Stimulated activated CD8-positive, alpha-beta memory T cell treated with anti-CD3 and anti-CD28 coated beads, Interleukin-2, amount 100 ng/mL, for 48 hours (primary cell): ENCODE measurements at regions not wholly inside any gene's neighbourhood (a gene's known extent, or its start where the extent isn't known, plus 50 kb on each side); places are given as distances from the start of the nearest gene placed in this dataset.
"Not testable (repeated sequence)": the region's sequence is repeated elsewhere in the genome, so short reads cannot be mapped to it uniquely, and the experiment has no call there.

ENCODE experiments used
- DNase-seq, 2 donors: peaks; one replicate each; pipeline ENCODE4 v3.0.0-alpha.2; 2020; ENCODE audit warnings: low read depth in 2 of 2

DNA sequence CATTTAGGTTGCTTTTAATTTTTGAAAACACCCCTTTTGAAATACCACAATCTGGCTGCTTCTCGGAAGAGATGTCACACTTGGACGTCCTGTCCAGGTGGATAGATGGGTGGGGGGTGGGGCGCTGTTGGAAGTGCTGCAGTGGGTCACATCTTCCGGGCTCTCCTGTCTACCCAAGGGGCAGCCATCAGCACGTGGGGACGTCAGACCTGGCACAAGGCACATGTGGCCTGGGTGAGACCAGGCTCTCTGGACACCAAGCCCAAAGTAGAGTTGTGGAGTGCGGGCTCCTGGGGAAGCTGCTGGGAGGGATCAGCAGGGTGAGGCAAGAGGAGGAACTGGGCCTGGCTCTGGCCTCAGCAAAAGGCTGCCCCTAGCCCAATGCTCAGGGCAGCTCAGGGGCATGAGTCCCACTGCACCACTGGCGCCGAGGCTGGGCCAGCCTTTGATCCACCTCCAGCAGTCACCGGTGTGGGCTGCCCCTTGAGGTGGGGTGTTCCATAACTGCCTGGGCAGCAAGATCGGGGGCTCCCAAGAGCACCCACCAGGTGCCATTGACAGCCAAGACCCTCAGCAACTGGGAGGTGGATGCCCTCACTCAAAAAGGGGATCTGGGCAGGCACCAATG, 68.6 kb upstream of the CCND1 start:
- no peak for DNase-seq

DNA sequence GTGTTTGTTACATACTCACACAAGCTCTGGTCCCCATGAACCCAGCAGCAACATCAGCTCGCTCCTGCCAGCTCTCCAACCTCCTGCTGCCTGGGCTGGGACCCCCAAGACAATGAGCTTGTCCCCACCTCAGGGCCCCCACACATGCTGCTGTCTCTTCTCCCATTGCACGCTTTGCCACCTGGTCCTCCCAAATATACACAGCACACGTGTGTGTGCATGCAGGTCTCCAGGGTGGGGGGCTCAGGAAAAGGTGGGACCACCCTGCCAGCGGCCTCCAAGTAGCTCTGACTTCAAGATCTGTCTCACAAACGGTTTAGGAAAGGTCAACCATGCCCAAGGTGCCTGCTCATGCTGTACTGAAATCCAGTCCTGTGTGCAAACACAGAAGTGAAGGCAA, 68.1 kb upstream of the CCND1 start:
- DNase-seq = no peak

DNA sequence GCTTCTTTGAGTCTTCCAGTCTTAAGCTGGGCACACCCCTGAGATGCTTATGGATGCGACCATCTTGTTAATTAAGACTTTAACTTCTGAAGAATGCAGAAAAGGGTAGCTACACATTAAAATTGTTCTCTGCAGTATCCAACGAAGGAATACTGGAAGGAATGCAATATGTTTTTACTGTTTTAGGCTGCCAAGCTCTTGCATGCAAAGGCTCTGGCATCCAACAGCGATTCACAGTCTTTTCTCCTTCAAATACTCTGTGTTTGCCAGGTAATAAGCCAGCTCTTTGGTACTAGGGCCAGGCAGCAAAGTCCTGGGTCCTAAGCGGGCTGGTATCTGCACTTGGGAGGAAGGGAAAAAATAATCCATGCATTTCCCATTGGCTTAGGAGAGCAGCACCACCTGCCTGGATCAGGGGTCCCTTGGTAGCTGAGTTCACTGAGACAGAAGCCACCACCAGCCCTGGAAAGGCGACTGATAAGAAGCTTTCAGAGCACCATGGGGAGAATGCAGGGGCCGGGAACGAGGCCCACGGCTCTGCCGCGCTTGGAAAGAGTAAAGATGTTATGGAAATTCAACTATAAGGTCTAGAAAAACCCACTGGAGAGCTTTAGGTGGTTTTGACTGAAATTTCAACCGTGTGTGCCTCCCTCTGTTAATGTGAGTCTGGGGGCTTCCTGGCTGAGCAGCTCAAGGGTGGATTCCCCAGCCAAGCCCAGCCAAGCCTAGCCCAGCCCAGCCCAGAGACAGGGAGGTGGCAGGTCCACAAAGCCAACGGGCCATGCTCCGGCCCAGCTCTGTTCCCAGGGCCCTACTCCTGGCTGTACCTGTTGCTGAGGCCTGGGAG, 67.0 kb upstream of the CCND1 start:
- no peak for DNase-seq

DNA sequence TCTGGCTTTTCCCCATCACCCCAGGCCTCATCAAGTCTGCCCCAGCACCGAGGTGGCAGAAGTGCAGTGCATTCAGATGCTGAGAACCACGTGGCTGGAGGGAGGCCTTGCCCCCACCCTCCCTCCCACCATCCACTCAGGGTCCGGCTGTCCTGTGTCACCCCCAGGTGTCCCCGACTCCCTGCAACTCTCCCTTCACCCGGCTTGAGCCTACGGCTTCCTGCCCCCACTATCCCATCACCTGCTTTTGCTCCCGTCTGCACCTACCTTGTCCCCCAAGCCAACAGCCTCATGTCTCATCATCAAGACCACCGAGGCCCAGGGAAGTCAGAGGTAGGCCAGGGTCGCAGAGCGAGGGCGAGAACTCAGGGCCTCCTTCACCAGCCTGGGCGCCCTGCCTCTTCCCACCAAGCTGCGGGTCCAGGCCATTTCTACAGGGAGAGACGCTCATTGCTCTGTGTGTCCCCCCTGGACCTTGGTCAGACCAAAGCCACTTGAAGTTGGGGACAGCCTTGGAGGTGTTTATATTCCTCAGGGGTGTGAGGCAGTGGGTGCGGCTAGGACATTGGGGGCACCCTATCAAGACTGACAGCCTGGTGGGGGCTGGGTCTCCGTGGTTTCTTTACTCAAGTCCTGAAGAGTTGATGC, 66.2 kb upstream of the CCND1 start:
- no peak for DNase-seq

DNA sequence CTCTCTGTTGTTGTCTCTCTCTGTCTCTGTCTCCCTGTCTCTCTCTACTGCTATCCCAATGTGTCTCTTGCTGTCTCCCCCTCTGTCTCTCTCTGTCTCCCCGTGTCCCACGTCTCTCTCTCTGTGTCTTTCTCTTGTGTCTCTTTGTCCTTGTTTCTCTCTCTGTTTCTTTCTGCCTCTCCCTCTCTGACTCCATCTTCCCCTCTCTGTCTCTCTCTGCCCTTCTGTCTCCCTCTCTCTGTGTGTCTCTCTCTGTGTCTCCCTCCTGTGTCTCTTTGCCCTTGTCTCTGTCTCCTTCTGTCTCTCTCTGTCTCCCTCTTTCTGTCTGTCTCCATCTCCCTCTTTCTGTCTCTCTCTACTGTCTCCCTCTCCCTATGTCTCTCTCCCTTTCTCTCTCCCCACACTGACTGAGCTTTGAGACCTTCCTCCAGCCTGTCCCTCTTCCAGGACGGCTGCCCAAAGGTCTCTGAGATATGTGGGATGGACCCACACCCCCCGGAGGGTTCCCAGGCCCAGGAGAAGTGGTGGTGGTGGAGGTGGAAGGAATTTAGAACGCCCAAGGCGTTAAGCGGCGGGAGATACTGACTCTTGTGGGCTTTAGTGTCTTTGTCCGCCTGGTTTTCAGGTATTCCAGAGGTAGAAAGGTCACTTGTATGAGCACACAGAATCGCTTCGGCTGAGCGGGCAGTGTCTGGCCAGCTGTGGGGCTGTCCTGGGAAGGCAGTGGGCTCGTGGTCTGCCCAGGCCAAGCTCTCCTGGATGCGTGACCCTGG, 65.5 kb upstream of the CCND1 start:
- DNase-seq = no peak

DNA sequence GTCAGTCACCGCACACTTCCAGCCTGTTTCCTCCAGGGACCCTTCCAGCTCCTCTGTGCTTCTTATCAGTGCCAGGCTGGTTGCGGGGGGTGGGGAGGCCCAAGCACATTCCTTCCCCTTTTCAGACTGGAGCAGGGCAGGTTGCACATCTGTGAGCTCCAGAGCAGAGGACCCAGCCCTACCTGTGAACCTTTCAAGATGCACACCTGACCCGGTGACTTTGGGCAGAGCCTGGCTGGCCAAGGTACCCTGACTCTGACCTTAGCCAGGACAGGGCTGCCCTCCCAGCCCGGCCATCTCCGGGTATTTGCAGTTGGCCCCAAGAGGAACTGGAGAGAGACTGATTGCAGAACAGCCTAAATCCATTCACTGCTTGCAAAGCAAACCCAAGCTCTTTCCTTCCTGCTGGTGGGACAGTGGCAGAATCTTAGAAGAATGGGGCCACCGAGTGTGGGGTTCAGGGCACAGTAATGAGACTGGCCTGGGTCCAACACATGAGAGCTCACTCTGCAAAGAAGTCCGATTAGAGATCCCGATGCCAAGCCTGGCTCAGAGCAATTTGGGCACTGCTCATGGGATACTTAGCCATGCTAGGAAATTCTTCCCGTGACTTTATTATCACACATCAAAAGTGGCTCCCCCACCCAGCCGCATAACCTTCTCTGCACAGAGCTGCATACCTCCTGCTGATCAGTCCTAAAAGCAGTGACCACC, 64.7 kb upstream of the CCND1 start:
- no peak for DNase-seq

DNA sequence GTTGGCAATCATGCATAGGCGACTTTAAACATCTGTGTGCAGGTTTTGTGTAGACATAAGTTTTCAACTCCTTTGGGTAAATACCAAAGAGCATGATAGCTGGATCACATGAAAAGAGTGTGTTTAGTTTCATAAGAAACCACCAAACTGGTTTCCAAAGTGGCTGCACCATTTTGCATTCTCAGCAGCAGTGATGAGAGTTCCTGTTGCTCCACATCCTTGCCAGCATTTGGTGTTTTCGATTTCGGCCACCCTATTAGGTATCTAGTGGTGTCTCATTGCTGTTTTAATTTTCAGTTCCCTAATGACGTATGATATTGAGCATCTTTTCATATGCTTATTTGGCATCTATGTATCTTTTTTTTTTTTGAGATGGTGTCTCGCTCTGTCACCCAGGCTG, 62.8 kb upstream of the CCND1 start:
- DNase-seq = no peak

DNA sequence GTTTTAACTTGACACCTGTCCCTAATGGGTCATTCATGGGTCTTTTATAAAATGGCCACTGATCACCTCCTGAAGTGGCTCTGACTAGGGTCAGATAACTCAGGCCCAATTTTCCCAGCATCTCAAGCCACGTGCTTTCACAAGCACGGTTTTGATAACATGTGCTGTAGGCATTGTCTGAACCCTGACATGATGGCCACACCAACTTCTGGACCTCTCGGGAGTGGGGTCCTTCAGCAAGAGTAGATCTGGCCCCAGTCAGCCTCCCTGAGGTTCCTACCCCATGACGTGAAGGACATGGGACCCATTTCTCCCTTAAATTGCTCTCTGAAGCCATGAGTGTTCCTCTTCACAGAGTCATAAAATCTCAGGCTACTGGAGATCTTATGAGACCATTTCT, 60.4 kb upstream of the CCND1 start:
- no peak for DNase-seq

DNA sequence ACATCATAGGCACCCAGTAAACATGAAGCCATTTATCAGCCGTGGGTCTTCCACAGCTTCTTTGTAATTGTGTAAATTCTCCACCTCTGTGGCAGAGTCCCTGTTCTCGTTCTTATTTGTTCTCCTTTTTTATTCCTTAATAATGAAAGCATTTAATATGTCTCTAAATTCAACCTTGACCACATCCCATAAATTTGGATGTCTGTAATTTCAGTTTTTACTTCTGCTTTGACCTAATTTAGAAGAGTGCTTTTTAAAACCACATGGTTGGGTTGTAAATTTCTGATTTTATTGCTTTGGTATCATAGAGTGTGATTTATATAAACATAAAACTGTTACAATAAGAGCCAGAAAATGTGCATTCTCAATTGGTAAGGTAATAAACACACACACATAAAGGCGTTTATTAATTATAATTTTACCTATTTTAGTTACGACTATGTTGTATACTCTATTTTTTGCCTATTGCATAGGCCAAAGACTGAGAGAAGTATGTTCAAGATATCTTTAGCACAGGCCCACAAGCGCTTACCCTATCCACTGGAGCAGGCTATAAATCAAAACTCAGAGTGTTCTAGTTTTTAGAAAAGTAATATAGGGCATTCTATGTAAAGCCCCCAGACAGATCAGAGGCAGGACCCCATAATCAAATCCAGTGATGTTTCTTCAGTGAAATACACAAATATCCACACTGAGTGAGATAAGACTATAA, 58.0 kb upstream of the CCND1 start:
- no peak for DNase-seq

DNA sequence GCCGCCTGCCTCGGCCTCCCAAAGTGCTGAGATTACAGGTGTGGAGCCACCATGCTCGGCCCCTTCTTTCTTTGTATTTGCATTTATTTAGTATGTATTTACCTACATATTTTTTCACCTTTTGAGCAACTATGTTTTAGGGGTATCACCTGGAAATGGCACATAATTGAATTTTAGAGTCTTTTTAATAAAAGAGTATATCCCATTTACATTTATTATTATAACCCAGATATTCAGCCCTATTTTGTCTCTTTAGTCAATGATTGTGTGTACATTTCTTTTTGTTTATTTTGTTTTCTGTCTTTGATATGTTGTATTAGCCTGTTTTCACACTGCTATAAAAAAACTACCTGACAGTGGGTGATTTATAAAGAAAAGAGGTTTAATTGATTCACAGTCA, 56.8 kb upstream of the CCND1 start:
- no peak for DNase-seq

DNA sequence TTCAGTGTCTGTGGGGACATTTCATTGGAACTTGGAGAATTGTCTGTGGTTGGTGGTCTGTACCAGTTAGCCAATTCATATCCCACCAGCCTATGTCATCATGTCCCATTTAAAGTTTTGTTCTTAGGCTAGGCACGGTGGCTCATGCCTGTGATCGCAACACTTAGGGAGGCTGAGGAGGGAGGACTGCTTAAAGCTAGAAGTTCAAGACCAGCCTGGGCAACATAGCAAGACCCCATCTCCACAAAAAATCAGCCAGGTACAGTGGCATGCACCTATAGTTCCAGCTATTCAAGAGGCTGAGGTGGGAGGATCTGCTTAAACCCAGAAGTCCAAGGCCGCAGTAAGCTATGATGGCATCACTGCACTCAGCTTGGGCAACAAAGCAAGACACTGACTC, 55.6 kb upstream of the CCND1 start:
- no peak for DNase-seq

DNA sequence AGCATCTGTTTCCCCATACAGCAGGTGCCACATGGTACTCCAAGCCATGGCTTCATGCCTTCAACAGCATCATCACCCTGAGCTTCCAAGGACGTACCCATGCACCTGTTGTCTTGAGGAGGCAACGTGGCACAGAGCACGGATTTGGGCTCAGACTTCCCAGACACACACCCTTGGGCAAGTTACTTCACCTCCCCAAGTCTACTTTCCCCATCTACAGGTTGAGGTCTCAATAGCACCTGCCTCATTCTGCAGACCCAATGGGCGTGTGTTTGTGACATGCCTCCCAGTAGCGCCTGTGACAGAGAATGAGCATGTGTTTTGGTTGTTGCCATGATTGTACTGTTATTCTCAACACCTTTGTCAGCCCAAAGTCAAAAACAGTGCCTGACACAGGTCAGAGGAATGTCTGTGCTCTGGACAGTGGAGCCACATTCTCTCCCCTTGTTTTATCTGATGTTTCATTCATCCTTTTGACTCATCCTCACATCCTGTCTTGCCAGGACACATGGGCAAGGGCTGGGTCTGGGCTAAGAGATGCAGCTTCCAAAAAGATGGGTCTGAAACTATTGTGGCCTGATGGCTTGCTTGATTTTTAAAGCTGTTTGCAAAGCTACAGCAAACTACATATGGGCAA, 53.4 kb upstream of the CCND1 start:
- no peak for DNase-seq

DNA sequence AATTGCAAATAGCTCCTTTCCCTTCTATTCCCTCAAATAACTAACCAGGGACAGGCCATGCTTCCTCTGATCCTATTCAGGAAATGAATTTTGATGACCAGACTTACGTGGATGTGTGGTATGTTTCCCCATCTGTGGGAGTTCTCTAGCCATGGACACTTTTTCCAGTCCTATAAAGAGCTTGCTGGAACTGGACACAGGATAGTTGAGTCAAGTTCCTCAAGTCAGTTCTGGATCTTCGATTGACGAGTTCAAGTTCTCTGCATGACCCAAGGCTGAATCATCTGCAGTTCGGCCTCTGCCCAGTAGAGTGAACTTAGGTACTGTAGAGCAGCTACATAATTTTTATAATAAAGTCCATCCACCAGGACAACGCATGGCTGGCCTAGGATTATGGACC, 52.7 kb upstream of the CCND1 start:
- no peak for DNase-seq

DNA sequence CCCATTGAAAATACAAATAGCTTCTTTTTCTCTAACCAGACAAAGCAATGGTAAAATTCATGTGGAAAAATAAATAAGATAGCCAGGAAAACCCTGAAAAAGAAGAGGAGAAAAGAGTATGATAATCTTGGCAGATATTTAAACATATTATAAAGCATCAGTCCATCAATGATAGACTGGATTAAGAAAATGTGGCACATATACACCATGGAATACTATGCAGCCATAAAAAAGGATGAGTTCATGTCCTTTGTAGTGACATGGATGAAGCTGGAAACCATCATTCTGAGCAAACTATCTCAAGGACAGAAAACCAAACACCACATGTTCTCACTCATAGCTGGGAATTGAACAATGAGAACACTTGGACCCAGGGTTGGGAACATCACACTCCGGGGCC, 50.9 kb upstream of the CCND1 start:
- not testable (repeated sequence) for DNase-seq
